ENCODE measurements at regions not wholly inside any gene's neighbourhood (a gene's known extent, or its start where the extent isn't known, plus 50 kb on each side); places are given as distances from the start of the nearest gene placed in this dataset.

GRCh38 chr18:1811282-1811681 is 760.0 kb downstream of the METTL4 start:
- TF ChIP-seq CTCF (IDR thresholded peaks at IDR 0.05), result no peak
- no peak for TF ChIP-seq POLR2AphosphoS5 (IDR thresholded peaks at IDR 0.05; ENCODE audit: insufficient read depth in 1 of 2, low read depth in 1 of 2)
- no peak for TF ChIP-seq POLR2A (IDR thresholded peaks at IDR 0.05)
